GM12878 (cell line): ENCODE measurements at regions not wholly inside any gene's neighbourhood (a gene's known extent, or its start where the extent isn't known, plus 50 kb on each side); places are given as distances from the start of the nearest gene placed in this dataset.
"Not testable (repeated sequence)": the region's sequence is repeated elsewhere in the genome, so short reads cannot be mapped to it uniquely, and the experiment has no call there.

Experiments used
- EZH2 ChIP-seq: IDR thresholded peaks from 2 replicates; pipeline ENCODE4 v1.6.1; 2012; ENCODE audit warnings: low read depth, mild to moderate bottlenecking, control low read depth, inconsistent platforms, low read length, borderline replicate concordance; ENCODE audit not compliant: control insufficient read depth
- POLR2A ChIP-seq: IDR thresholded peaks from 2 replicates; pipeline ENCODE4 v1.6.1; 2011; ENCODE audit warnings: low read depth, mild to moderate bottlenecking, low read length
- POLR2AphosphoS5 ChIP-seq: IDR thresholded peaks from 2 replicates; pipeline ENCODE4 v1.6.1; 2011; ENCODE audit warnings: mild to moderate bottlenecking, low read length, inconsistent platforms
- ZNF274 ChIP-seq: IDR thresholded peaks from one replicate; pipeline ENCODE4 v1.8.0; 2011; ENCODE audit not compliant: insufficient read length, insufficient read depth
- TF ChIP-seq, protein P1 (sequence below): IDR thresholded peaks from 2 replicates; pipeline ENCODE4 v1.6.1; 2011; ENCODE audit warnings: borderline replicate concordance, low read depth, mild to moderate bottlenecking, moderate library complexity, mixed read lengths, low read length; ENCODE audit not compliant: insufficient read depth; ENCODE audit errors: extremely low read length
- TF ChIP-seq, protein P2 (sequence below): IDR thresholded peaks from 2 replicates; pipeline ENCODE4 v1.6.1; 2012; ENCODE audit warnings: low read depth, low read length, improper control_type of control experiment
- TF ChIP-seq, protein P3 (sequence below), 3 experiments: IDR thresholded peaks in 2 of 3; conservative IDR thresholded peaks in 1 of 3; 2 replicates each; pipeline ENCODE4 v1.5.1; 2011; ENCODE audit warnings: low read depth in 3 of 3, low read length in 3 of 3, mild to moderate bottlenecking in 3 of 3, control low read depth in 2 of 3, moderate library complexity in 2 of 3, inconsistent platforms in 1 of 3, mixed read lengths in 1 of 3; ENCODE audit not compliant: control insufficient read depth in 2 of 3, insufficient read depth in 1 of 3; ENCODE audit errors: extremely low read depth in 1 of 3

DNA sequence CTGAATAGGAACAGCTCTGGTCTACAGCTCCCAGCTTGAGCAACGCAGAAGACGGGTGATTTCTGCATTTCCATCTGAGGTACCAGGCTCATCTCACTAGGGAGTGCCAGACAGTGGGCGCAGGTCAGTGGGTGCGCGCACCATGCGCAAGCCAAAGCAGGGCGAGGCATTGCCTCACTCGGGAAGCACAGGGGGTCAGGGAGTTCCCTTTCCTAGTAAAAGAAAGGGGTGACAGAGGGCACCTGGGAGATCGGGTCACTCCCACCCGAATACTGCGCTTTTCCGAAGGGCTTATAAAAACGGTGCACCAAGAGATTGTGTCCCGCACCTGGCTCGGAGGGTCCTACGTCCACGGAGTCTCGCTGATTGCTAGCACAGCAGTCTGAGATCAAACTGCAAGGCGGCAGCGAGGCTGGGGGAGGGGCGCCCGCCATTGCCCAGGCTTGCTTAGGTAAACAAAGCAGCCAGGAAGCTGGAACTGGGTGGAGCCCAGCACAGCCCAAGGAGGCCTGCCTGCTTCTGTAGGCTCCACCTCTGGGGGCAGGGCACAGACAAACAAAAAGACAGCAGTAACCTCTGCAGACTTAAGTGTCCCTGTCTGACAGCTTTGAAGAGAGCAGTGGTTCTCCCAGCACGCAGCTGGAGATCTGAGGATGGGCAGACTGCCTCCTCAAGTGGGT is 599.2 kb downstream of the REEP3 start:
- TF ChIP-seq, protein P1, sequence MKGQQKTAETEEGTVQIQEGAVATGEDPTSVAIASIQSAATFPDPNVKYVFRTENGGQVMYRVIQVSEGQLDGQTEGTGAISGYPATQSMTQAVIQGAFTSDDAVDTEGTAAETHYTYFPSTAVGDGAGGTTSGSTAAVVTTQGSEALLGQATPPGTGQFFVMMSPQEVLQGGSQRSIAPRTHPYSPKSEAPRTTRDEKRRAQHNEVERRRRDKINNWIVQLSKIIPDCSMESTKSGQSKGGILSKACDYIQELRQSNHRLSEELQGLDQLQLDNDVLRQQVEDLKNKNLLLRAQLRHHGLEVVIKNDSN: not testable (repeated sequence)
- TF ChIP-seq, protein P2, sequence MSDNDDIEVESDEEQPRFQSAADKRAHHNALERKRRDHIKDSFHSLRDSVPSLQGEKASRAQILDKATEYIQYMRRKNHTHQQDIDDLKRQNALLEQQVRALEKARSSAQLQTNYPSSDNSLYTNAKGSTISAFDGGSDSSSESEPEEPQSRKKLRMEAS: not testable (repeated sequence)
- TF ChIP-seq, protein P3, sequence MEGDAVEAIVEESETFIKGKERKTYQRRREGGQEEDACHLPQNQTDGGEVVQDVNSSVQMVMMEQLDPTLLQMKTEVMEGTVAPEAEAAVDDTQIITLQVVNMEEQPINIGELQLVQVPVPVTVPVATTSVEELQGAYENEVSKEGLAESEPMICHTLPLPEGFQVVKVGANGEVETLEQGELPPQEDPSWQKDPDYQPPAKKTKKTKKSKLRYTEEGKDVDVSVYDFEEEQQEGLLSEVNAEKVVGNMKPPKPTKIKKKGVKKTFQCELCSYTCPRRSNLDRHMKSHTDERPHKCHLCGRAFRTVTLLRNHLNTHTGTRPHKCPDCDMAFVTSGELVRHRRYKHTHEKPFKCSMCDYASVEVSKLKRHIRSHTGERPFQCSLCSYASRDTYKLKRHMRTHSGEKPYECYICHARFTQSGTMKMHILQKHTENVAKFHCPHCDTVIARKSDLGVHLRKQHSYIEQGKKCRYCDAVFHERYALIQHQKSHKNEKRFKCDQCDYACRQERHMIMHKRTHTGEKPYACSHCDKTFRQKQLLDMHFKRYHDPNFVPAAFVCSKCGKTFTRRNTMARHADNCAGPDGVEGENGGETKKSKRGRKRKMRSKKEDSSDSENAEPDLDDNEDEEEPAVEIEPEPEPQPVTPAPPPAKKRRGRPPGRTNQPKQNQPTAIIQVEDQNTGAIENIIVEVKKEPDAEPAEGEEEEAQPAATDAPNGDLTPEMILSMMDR (IDR thresholded peaks at IDR 0.05 in 2 of 3, conservative IDR thresholded peaks at IDR 0.05 in 1 of 3; ENCODE audit: control insufficient read depth in 2 of 3, extremely low read depth in 1 of 3, insufficient read depth in 1 of 3, low read depth in 3 of 3, low read length in 3 of 3): not testable (repeated sequence)
- TF ChIP-seq EZH2, POLR2AphosphoS5, ZNF274, POLR2A: not testable (repeated sequence)
